ENCODE measurements at regions not wholly inside any gene's neighbourhood (a gene's known extent, or its start where the extent isn't known, plus 50 kb on each side); places are given as distances from the start of the nearest gene placed in this dataset.
"Not testable (repeated sequence)": the region's sequence is repeated elsewhere in the genome, so short reads cannot be mapped to it uniquely, and the experiment has no call there.

DNA sequence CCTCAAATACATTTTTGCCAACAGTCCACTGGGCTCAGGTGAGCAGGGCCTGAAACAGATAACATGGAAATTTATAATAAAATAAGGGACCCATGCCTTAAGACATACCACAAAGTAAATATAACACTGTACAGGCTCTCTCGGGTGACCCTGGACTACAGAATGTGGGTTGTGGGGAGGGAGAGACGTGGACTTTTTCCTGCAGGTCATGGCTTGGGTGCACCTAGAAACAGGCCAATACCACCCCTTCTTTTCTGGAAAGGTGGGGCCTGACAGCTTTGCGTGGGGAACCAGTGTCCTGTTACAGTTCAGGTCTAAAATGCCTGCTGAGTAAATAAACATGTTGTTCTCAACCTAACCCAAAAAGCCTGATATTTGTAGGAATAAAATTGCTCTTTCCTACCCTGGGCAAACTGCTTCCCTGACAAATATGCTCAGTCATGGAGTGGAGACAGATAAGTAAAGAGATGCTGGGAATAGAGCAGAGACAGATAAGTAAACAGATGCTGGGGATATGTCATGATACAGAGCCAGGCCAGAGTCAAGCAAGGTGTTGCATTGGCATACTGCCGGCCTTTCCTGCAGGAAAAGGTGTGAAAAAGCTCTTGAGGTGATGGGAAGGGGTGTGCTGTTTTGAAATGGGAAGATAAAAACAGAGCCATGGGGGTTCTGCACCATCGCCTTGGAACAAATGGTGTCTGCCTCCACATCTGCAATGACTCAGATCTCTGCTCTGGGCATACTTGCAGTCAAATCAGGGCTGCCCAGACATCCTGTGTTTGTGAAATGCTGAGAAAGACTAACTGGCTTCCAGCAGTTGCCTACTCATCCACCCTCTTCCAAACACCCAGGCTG lies 535.6 kb downstream of the KCNJ18 start:
- TF ChIP-seq, protein P1, sequence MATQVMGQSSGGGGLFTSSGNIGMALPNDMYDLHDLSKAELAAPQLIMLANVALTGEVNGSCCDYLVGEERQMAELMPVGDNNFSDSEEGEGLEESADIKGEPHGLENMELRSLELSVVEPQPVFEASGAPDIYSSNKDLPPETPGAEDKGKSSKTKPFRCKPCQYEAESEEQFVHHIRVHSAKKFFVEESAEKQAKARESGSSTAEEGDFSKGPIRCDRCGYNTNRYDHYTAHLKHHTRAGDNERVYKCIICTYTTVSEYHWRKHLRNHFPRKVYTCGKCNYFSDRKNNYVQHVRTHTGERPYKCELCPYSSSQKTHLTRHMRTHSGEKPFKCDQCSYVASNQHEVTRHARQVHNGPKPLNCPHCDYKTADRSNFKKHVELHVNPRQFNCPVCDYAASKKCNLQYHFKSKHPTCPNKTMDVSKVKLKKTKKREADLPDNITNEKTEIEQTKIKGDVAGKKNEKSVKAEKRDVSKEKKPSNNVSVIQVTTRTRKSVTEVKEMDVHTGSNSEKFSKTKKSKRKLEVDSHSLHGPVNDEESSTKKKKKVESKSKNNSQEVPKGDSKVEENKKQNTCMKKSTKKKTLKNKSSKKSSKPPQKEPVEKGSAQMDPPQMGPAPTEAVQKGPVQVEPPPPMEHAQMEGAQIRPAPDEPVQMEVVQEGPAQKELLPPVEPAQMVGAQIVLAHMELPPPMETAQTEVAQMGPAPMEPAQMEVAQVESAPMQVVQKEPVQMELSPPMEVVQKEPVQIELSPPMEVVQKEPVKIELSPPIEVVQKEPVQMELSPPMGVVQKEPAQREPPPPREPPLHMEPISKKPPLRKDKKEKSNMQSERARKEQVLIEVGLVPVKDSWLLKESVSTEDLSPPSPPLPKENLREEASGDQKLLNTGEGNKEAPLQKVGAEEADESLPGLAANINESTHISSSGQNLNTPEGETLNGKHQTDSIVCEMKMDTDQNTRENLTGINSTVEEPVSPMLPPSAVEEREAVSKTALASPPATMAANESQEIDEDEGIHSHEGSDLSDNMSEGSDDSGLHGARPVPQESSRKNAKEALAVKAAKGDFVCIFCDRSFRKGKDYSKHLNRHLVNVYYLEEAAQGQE (IDR thresholded peaks at IDR 0.05; ENCODE audit: insufficient read depth in 1 of 2, low read depth in 2 of 2, low read length in 1 of 2) = not testable (repeated sequence)
- TF ChIP-seq, protein P2, sequence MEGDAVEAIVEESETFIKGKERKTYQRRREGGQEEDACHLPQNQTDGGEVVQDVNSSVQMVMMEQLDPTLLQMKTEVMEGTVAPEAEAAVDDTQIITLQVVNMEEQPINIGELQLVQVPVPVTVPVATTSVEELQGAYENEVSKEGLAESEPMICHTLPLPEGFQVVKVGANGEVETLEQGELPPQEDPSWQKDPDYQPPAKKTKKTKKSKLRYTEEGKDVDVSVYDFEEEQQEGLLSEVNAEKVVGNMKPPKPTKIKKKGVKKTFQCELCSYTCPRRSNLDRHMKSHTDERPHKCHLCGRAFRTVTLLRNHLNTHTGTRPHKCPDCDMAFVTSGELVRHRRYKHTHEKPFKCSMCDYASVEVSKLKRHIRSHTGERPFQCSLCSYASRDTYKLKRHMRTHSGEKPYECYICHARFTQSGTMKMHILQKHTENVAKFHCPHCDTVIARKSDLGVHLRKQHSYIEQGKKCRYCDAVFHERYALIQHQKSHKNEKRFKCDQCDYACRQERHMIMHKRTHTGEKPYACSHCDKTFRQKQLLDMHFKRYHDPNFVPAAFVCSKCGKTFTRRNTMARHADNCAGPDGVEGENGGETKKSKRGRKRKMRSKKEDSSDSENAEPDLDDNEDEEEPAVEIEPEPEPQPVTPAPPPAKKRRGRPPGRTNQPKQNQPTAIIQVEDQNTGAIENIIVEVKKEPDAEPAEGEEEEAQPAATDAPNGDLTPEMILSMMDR (IDR thresholded peaks at IDR 0.05) = not testable (repeated sequence)
- not testable (repeated sequence) for TF ChIP-seq POLR2AphosphoS5 (IDR thresholded peaks at IDR 0.05; ENCODE audit: low read depth, low read length)

All from Panc1 (cell line).